ENCODE measurements at regions not wholly inside any gene's neighbourhood (a gene's known extent, or its start where the extent isn't known, plus 50 kb on each side); places are given as distances from the start of the nearest gene placed in this dataset.

- ChIA-PET POLR2A (ENCODE audit: unreplicated experiment) (no interaction called here), CTCF (no interaction called here)
- intact Hi-C loops (cut with micrococcal nuclease), result no loop called here
- Histone ChIP-seq H3K4ac (ENCODE audit: low read depth, low read length) (no peak overlapping the region), H2AFZ (replicated peaks; ENCODE audit: low read length, poor library complexity) (no peak overlapping the region), H3K14ac (replicated peaks; ENCODE audit: low read depth, low read length) (no peak overlapping the region), H3K4me1 (ENCODE audit: control insufficient read depth, insufficient read depth, low read length) (no peaks in the 10 kb centered on the region; the same call in 1 of the 2 replicates), H3K27me3 (ENCODE audit: control insufficient read depth, insufficient read depth, low read length) (no peaks in the 10 kb centered on the region), H4K91ac (ENCODE audit: insufficient read depth, low read depth, low read length) (no peak overlapping the region), H3K79me1 (ENCODE audit: low read depth in 1 of 2, low read length in 2 of 2) (no peaks in the 10 kb centered on the region), H3K56ac (ENCODE audit: extremely low read depth, insufficient read depth, low read length) (no peak overlapping the region), H3K9me1 (ENCODE audit: insufficient read depth, low read length) (no peaks in the 10 kb centered on the region), H3K36me3 (ENCODE audit: control insufficient read depth, insufficient read depth, low read length) (no peaks in the 10 kb centered on the region), H3K18ac (ENCODE audit: low read depth, low read length) (no peak overlapping the region), H4K8ac (ENCODE audit: low read depth in 2 of 2, low read length in 2 of 2) (no peak overlapping the region), H3K9me3 (ENCODE audit: control insufficient read depth, insufficient read depth, low read length) (no peaks in the 10 kb centered on the region), H3K27ac (ENCODE audit: insufficient read depth, low read length) (no peak overlapping the region), H3K9ac (ENCODE audit: low read depth, low read length) (no peak overlapping the region), H2BK5ac (ENCODE audit: low read depth, low read length, poor library complexity, severe bottlenecking) (no peak overlapping the region), H3K4me2 (ENCODE audit: low read depth, low read length) (no peak overlapping the region), H2BK20ac (ENCODE audit: low read depth, low read length) (no peak overlapping the region), H4K5ac (ENCODE audit: low read depth, low read length) (no peak overlapping the region), H2AK5ac (ENCODE audit: low read depth, low read length) (no peak overlapping the region), H2AK9ac (replicated peaks; ENCODE audit: low read depth, low read length, poor library complexity) (no peak overlapping the region), H3K4me3 (ENCODE audit: insufficient read depth, low read depth, low read length) (no peak overlapping the region), H3K23ac (ENCODE audit: low read depth, low read length) (no peak overlapping the region), H2BK15ac (ENCODE audit: low read depth, low read length) (no peak overlapping the region), H2BK120ac (ENCODE audit: low read depth, low read length) (no peak overlapping the region), H4K20me1 (ENCODE audit: insufficient read depth, low read length) (no peaks in the 10 kb centered on the region)
- TF ChIP-seq MXI1 (IDR thresholded peaks at IDR 0.05; ENCODE audit: borderline replicate concordance, low read depth, low read length) (no peak), MAZ (IDR thresholded peaks at IDR 0.05; ENCODE audit: borderline replicate concordance, low read depth, low read length) (no peak), POLR2A (IDR thresholded peaks at IDR 0.05; ENCODE audit: low read depth, low read length) (no peak), RCOR1 (IDR thresholded peaks at IDR 0.05; ENCODE audit: insufficient replicate concordance, low read length) (no peak)
- no peak for DNase-seq
- BruUV-seq (replicated peaks), result no TSS peak
- in situ Hi-C loops (cut with MboI; ENCODE audit: low sequenced_read_pairs), result no loop called here
- no peak for ATAC-seq (ENCODE audit: low read depth)
- dilution Hi-C loops (cut with HindIII; ENCODE audit: low sequenced_read_pairs, unreplicated experiment), result no loop called here
- 59% methylated on average over 6 of the region's 12 CpGs; no CpG with 5 or more reads in 1 of the 2 experiments for WGBS, 2 experiments (ENCODE audit: extremely low coverage in 2 of 2, insufficient read length in 1 of 2)
Measured at GRCh38 chr16:51755039-51755501, 604.0 kb upstream of the SALL1 start.

Measured in IMR-90 (cell line).